ENCODE measurements at regions not wholly inside any gene's neighbourhood (a gene's known extent, or its start where the extent isn't known, plus 50 kb on each side); places are given as distances from the start of the nearest gene placed in this dataset.
"Not testable (repeated sequence)": the region's sequence is repeated elsewhere in the genome, so short reads cannot be mapped to it uniquely, and the experiment has no call there.

GRCh38 chr18:39448942-39449341, 1883.3 kb upstream of the CELF4 start:
- no peak for DNase-seq

GRCh38 chr18:39444957-39445356, 1879.4 kb upstream of the CELF4 start:
- not testable (repeated sequence) for DNase-seq

- no peak for DNase-seq
Observed at GRCh38 chr18:39441648-39442047, 1876.0 kb upstream of the CELF4 start.

- DNase-seq, result no peak
Observed at GRCh38 chr18:39435996-39436395, 1870.4 kb upstream of the CELF4 start.

- no peak for DNase-seq
Observed at GRCh38 chr18:39435209-39435608, 1869.6 kb upstream of the CELF4 start.

- no peak for DNase-seq
Observed at GRCh38 chr18:39434223-39434920, 1868.8 kb upstream of the CELF4 start.

GRCh38 chr18:39425172-39425850, 1859.7 kb upstream of the CELF4 start:
- no peak for DNase-seq

- DNase-seq, result no peak
Observed at GRCh38 chr18:39424261-39424660, 1858.7 kb upstream of the CELF4 start.

GRCh38 chr18:39421276-39421675, 1855.7 kb upstream of the CELF4 start:
- DNase-seq, result no peak

GRCh38 chr18:39419315-39419714, 1853.7 kb upstream of the CELF4 start:
- DNase-seq, result no peak

- no peak for DNase-seq
Observed at GRCh38 chr18:39415471-39415870, 1849.9 kb upstream of the CELF4 start.

- DNase-seq, result peak; percentile 69
Observed at GRCh38 chr18:39414009-39414700, 1848.6 kb upstream of the CELF4 start.

GRCh38 chr18:39406941-39407340, 1841.3 kb upstream of the CELF4 start:
- DNase-seq, result no peak

- DNase-seq, result no peak
Observed at GRCh38 chr18:39403121-39403520, 1837.5 kb upstream of the CELF4 start.

- no peak for DNase-seq
Observed at GRCh38 chr18:39399662-39400061, 1834.1 kb upstream of the CELF4 start.

- no peak for DNase-seq
Observed at GRCh38 chr18:39396168-39396567, 1830.6 kb upstream of the CELF4 start.

- DNase-seq, result no peak
Observed at GRCh38 chr18:39389800-39390379, 1824.3 kb upstream of the CELF4 start.

GRCh38 chr18:39380866-39381265, 1815.3 kb upstream of the CELF4 start:
- no peak for DNase-seq

GRCh38 chr18:39380186-39380725, 1814.7 kb upstream of the CELF4 start:
- DNase-seq, result no peak

GRCh38 chr18:39375066-39375465, 1809.5 kb upstream of the CELF4 start:
- no peak for DNase-seq

GRCh38 chr18:39371996-39372395, 1806.4 kb upstream of the CELF4 start:
- DNase-seq, result no peak

GRCh38 chr18:39366656-39367055, 1801.1 kb upstream of the CELF4 start:
- DNase-seq, result no peak

GRCh38 chr18:39365836-39366485, 1800.4 kb upstream of the CELF4 start:
- DNase-seq, result no peak
